ENCODE measurements at regions not wholly inside any gene's neighbourhood (a gene's known extent, or its start where the extent isn't known, plus 50 kb on each side); places are given as distances from the start of the nearest gene placed in this dataset.
"Not testable (repeated sequence)": the region's sequence is repeated elsewhere in the genome, so short reads cannot be mapped to it uniquely, and the experiment has no call there.

DNA sequence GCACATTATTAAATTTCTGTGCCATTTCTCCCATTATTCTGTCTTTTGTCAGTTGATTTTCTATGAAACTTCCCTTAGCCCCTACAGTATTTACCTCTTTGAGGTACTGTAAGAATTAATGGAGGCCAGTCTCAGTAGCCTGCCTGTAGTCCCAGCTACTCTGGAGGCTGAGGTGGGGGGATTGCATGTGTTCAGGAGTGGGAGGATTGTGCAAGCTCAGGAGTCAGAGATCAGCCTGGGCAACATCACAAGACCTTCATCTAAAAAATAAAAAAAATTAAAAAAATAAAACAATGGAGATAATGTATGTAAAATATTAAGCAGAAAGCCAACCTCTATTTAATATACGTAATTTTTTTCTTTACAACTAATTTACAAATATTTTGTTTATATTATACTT, 77.8 kb downstream of the OR2B2 start:
- Mint-ChIP-seq H3K27ac (peak overlapping the region; percentile 14 to 80 (median 36); a peak in 4 of 7 replicates), H3K36me3 (ENCODE audit: insufficient read depth in 1 of 3, low read depth in 3 of 3) (peaks cover 0 to 9% (median 3%) of the 10 kb centered on the region in 3 experiments; a peak in 5 of 7 replicates), H3K27me3 (ENCODE audit: low read depth) (peaks cover 2% of the 10 kb centered on the region; the same call in 1 of the 2 replicates), H3K9me3 (peaks cover under 1 to 4% of the 10 kb centered on the region in 2 experiments; a peak in 4 of 5 replicates), H3K4me1 (peaks cover 22 to 31% of the 10 kb centered on the region in 2 experiments), H3K4me3 (no peak overlapping the region; a peak in 1 of 5 replicates)
- Histone ChIP-seq H3K27me3 (ENCODE audit: insufficient read depth, low read length) (no peaks in the 10 kb centered on the region), H3K4me1 (ENCODE audit: insufficient read depth, low read length) (no peaks in the 10 kb centered on the region), H3T11ph (ENCODE audit: low read length) (no peak overlapping the region), H3K9me3 (ENCODE audit: control insufficient read depth, low read depth, low read length) (peaks cover under 1% of the 10 kb centered on the region), H4K20me1 (ENCODE audit: control insufficient read depth, insufficient read depth, insufficient read length) (no peaks in the 10 kb centered on the region), H2AK5ac (ENCODE audit: insufficient read length, low read length) (no peak overlapping the region), H3K23me2 (ENCODE audit: insufficient read length, low read depth, low read length, poor library complexity, severe bottlenecking) (peaks cover 9% of the 10 kb centered on the region), H3K4ac (ENCODE audit: low read depth, low read length) (no peak overlapping the region), H4K91ac (ENCODE audit: insufficient read length, low read depth, low read length) (no peak overlapping the region), H4K5ac (ENCODE audit: insufficient read length, low read depth, low read length) (no peak overlapping the region), H2BK5ac (ENCODE audit: insufficient read length, low read length) (no peak overlapping the region), H4K8ac (replicated peaks; ENCODE audit: insufficient read length, low read depth, low read length) (no peak overlapping the region), H3K23ac (ENCODE audit: insufficient read length, low read depth, low read length) (no peak overlapping the region), H2BK20ac (ENCODE audit: low read depth, low read length, poor library complexity, severe bottlenecking) (no peak overlapping the region), H3K79me2 (ENCODE audit: insufficient read depth, low read length) (no peaks in the 10 kb centered on the region), H2AFZ (ENCODE audit: low read length) (no peak overlapping the region), H3K27ac (ENCODE audit: insufficient read length, low read depth, low read length) (no peak overlapping the region), H3K56ac (ENCODE audit: insufficient read length, low read depth, low read length) (no peak overlapping the region), H2BK120ac (ENCODE audit: low read depth, low read length, poor library complexity, severe bottlenecking) (no peak overlapping the region), H3K79me1 (ENCODE audit: insufficient read depth, low read depth, low read length, poor library complexity, severe bottlenecking) (no peaks in the 10 kb centered on the region), H3K14ac (ENCODE audit: insufficient read depth, low read length) (no peak overlapping the region), H3K9ac (ENCODE audit: extremely low read depth, insufficient read length, low read length) (no peak overlapping the region), H3K4me2 (ENCODE audit: insufficient read depth, insufficient read length, low read length) (no peak overlapping the region), H2BK15ac (ENCODE audit: low read depth, low read length) (no peak overlapping the region), H3K18ac (ENCODE audit: insufficient read length, low read depth, low read length) (no peak overlapping the region), H2BK12ac (ENCODE audit: insufficient read length, low read depth, low read length) (no peak overlapping the region)
- DNase-seq = no peak
- TF ChIP-seq, protein P1, sequence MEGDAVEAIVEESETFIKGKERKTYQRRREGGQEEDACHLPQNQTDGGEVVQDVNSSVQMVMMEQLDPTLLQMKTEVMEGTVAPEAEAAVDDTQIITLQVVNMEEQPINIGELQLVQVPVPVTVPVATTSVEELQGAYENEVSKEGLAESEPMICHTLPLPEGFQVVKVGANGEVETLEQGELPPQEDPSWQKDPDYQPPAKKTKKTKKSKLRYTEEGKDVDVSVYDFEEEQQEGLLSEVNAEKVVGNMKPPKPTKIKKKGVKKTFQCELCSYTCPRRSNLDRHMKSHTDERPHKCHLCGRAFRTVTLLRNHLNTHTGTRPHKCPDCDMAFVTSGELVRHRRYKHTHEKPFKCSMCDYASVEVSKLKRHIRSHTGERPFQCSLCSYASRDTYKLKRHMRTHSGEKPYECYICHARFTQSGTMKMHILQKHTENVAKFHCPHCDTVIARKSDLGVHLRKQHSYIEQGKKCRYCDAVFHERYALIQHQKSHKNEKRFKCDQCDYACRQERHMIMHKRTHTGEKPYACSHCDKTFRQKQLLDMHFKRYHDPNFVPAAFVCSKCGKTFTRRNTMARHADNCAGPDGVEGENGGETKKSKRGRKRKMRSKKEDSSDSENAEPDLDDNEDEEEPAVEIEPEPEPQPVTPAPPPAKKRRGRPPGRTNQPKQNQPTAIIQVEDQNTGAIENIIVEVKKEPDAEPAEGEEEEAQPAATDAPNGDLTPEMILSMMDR (conservative IDR thresholded peaks at IDR 0.05) = no peak
- WGBS (ENCODE audit: extremely low coverage, insufficient read length, low lambda C conversion rate) = no CpG with 5 or more reads among the region's 1 CpG

DNA sequence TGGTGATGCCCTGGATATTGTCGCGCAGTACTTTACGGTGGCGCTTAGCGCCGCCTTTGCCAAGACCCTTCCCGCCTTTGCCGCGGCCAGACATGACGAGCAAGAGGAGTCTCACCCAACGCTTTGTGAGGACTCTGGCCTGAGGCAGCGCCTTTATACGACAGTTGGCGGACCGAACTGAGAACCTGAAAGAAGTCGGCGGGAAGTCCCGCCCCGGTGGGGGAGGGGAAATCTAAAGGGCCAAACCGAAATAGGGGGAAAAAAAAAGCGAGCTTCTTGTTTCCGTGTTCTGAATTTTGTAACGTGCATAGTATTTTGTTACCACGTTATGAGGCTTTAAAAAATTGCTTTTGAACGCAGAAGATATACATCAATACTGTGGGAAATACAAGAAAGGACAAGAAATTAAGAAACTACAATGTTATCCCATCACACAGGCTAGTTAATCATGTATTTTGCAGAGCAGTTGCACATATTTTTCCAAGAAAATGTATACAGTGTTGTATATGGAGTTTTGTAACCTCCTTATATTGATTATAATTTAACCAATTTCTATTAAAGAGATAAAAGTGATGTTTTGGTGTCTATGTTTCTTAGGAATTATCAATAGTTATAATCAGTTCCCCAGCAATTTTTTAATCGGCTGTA, 80.6 kb downstream of the OR2B2 start:
- H3K9me3 ChIP-seq (ENCODE audit: control insufficient read depth, low read depth, low read length); H2BK5ac ChIP-seq (ENCODE audit: insufficient read length, low read length); H4K91ac ChIP-seq (ENCODE audit: insufficient read length, low read depth, low read length); H2BK120ac ChIP-seq (ENCODE audit: low read depth, low read length, poor library complexity, severe bottlenecking); H2AFZ ChIP-seq (ENCODE audit: low read length); H3K4me2 ChIP-seq (ENCODE audit: insufficient read depth, insufficient read length, low read length); H3K27me3 ChIP-seq (ENCODE audit: insufficient read depth, low read length); H3K18ac ChIP-seq (ENCODE audit: insufficient read length, low read depth, low read length); H4K5ac ChIP-seq (ENCODE audit: insufficient read length, low read depth, low read length); H3K23me2 ChIP-seq (ENCODE audit: insufficient read length, low read depth, low read length, poor library complexity, severe bottlenecking); H3K4ac ChIP-seq (ENCODE audit: low read depth, low read length); H2BK20ac ChIP-seq (ENCODE audit: low read depth, low read length, poor library complexity, severe bottlenecking); H3T11ph ChIP-seq (ENCODE audit: low read length); H2BK12ac ChIP-seq (ENCODE audit: insufficient read length, low read depth, low read length); H4K20me1 ChIP-seq (ENCODE audit: control insufficient read depth, insufficient read depth, insufficient read length); H3K56ac ChIP-seq (ENCODE audit: insufficient read length, low read depth, low read length); H3K23ac ChIP-seq (ENCODE audit: insufficient read length, low read depth, low read length); H4K8ac ChIP-seq (replicated peaks; ENCODE audit: insufficient read length, low read depth, low read length); H2AK5ac ChIP-seq (ENCODE audit: insufficient read length, low read length); H3K14ac ChIP-seq (ENCODE audit: insufficient read depth, low read length); H3K79me1 ChIP-seq (ENCODE audit: insufficient read depth, low read depth, low read length, poor library complexity, severe bottlenecking); H3K27me3 Mint-ChIP-seq (ENCODE audit: low read depth); H3K4me1 ChIP-seq (ENCODE audit: insufficient read depth, low read length); H3K79me2 ChIP-seq (ENCODE audit: insufficient read depth, low read length); H2BK15ac ChIP-seq (ENCODE audit: low read depth, low read length): not testable (repeated sequence)
- Histone ChIP-seq H3K9ac (ENCODE audit: extremely low read depth, insufficient read length, low read length) (peak overlapping the region; percentile 62), H3K27ac (ENCODE audit: insufficient read length, low read depth, low read length) (peak overlapping the region; percentile 65)
- Mint-ChIP-seq H3K36me3 (ENCODE audit: insufficient read depth in 1 of 3, low read depth in 3 of 3) (peaks cover 10 to 21% (median 16%) of the 10 kb centered on the region in 3 experiments), H3K27ac (peak overlapping the region; percentile 94 to 100 (median 98); a peak in 6 of 7 replicates), H3K9me3 (peaks cover 12 to 15% of the 10 kb centered on the region in 2 experiments), H3K4me1 (peaks cover 22 to 31% of the 10 kb centered on the region in 2 experiments), H3K4me3 (peak overlapping the region; percentile 91 to 98)
- peak; percentile 70 for DNase-seq
- no CpG with 5 or more reads among the region's 26 CpGs for WGBS (ENCODE audit: extremely low coverage, insufficient read length, low lambda C conversion rate)
